ENCODE measurements at regions not wholly inside any gene's neighbourhood (a gene's known extent, or its start where the extent isn't known, plus 50 kb on each side); places are given as distances from the start of the nearest gene placed in this dataset.

DNA sequence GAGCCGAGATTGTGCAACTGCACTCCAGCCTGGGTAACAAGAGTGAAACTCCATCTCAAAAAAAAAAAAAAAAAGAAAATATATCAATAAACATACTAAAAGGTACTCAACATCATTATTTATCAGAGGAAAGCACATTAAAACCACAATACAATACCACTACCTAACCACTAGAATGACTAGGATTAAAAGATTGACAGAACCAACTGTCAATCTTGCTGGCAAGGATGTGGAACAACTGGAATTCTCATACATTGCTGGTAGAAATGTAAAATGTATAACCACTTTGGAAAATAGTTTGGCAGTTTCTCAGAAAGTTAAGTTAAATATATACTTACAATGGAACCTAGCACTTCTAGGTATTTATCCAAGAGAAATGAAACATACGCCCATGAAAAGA lies 88.6 kb downstream of the B3GNT2 start:
- no peak overlapping the region for H3K27ac ChIP-seq
- intact Hi-C loops (cut with DNase I; ENCODE audit: low total_unique reads), result no loop called here
- no peaks in the 10 kb centered on the region for H3K9me3 ChIP-seq
- TF ChIP-seq POLR2A (IDR thresholded peaks at IDR 0.05) (no peak), CTCF (IDR thresholded peaks at IDR 0.05) (no peak)
- no peaks in the 10 kb centered on the region for H3K4me1 ChIP-seq
- H3K4me3 ChIP-seq, result no peak overlapping the region
- no peaks in the 10 kb centered on the region for H3K27me3 ChIP-seq
- H3K36me3 ChIP-seq, result no peaks in the 10 kb centered on the region
- DNase-seq, result no peak

DNA sequence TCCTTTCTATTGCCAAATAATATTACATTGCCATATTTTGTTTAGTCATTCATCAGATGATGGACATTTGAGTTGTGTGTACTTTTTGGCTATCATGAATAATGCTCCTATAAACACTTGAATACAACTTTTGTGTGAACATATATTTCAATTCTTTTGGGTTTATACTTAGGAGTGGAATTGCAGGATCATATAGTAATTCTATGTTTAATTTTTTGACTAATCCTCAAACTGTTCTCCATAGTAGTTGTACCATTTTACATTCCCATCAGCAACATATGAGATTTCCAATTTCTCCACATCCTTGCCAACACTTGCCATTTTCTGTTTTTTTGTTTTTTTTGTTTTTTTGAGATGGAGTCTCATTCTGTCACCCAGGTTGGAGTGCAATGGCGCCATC lies 87.2 kb downstream of the B3GNT2 start:
- Histone ChIP-seq H3K4me3 (no peak overlapping the region), H3K27me3 (no peaks in the 10 kb centered on the region), H3K36me3 (no peaks in the 10 kb centered on the region), H3K27ac (no peak overlapping the region), H3K9me3 (no peaks in the 10 kb centered on the region), H3K4me1 (no peaks in the 10 kb centered on the region)
- no peak for DNase-seq
- intact Hi-C loops (cut with DNase I; ENCODE audit: low total_unique reads), result no loop called here
- no peak for TF ChIP-seq POLR2A (IDR thresholded peaks at IDR 0.05)
- no peak for TF ChIP-seq CTCF (IDR thresholded peaks at IDR 0.05)

GRCh38 chr2:62281663-62282062 lies 85.7 kb downstream of the B3GNT2 start:
- TF ChIP-seq POLR2A (IDR thresholded peaks at IDR 0.05) (no peak), CTCF (IDR thresholded peaks at IDR 0.05) (no peak)
- H3K27ac ChIP-seq, result peak overlapping the region in 1 of 2 donors; percentile 13
- H3K4me3 ChIP-seq, result no peak overlapping the region
- H3K9me3 ChIP-seq, result no peaks in the 10 kb centered on the region
- DNase-seq, result no peak
- intact Hi-C loops (cut with DNase I; ENCODE audit: low total_unique reads), result no loop called here
- H3K36me3 ChIP-seq, result no peaks in the 10 kb centered on the region
- H3K4me1 ChIP-seq, result no peaks in the 10 kb centered on the region
- H3K27me3 ChIP-seq, result no peaks in the 10 kb centered on the region

GRCh38 chr2:62277688-62278087 lies 81.8 kb downstream of the B3GNT2 start:
- Histone ChIP-seq H3K27me3 (no peaks in the 10 kb centered on the region), H3K9me3 (no peaks in the 10 kb centered on the region), H3K4me1 (no peaks in the 10 kb centered on the region), H3K36me3 (no peaks in the 10 kb centered on the region), H3K4me3 (no peak overlapping the region), H3K27ac (no peak overlapping the region)
- intact Hi-C loops (cut with DNase I; ENCODE audit: low total_unique reads), result no loop called here
- DNase-seq, result no peak
- TF ChIP-seq CTCF (IDR thresholded peaks at IDR 0.05) (no peak), POLR2A (IDR thresholded peaks at IDR 0.05) (no peak)

Measured in uterus (tissue), 3 donors.